ENCODE measurements at regions not wholly inside any gene's neighbourhood (a gene's known extent, or its start where the extent isn't known, plus 50 kb on each side); places are given as distances from the start of the nearest gene placed in this dataset.

- H3K4me1 ChIP-seq (ENCODE audit: control insufficient read depth, extremely low read depth, insufficient read depth, low read length): no peaks in the 10 kb centered on the region
- no peak for TF ChIP-seq CTCF (IDR thresholded peaks at IDR 0.05; ENCODE audit: extremely low read depth in 1 of 2, insufficient read depth in 1 of 2, low read depth in 1 of 2, low read length in 2 of 2)
- no peak for TF ChIP-seq JUN (IDR thresholded peaks at IDR 0.05; ENCODE audit: borderline replicate concordance, insufficient read depth, insufficient read length, low read depth)
- TF ChIP-seq GATA2 (IDR thresholded peaks at IDR 0.05; ENCODE audit: insufficient read depth, insufficient read length, low read depth, low read length): no peak
- TF ChIP-seq POLR2AphosphoS5 (IDR thresholded peaks at IDR 0.05; ENCODE audit: insufficient read depth, low read depth, low read length): no peak
- TF ChIP-seq MYC (IDR thresholded peaks at IDR 0.05; ENCODE audit: low read depth, low read length): no peak
- TF ChIP-seq FOS (IDR thresholded peaks at IDR 0.05; ENCODE audit: borderline replicate concordance, insufficient read depth, low read length): no peak
- TF ChIP-seq, protein P1, sequence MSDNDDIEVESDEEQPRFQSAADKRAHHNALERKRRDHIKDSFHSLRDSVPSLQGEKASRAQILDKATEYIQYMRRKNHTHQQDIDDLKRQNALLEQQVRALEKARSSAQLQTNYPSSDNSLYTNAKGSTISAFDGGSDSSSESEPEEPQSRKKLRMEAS (IDR thresholded peaks at IDR 0.05; ENCODE audit: insufficient read depth, insufficient read length): no peak
- no peak for TF ChIP-seq EZH2 (IDR thresholded peaks at IDR 0.05; ENCODE audit: borderline replicate concordance, low read depth, low read length, severe bottlenecking)
- no peak for TF ChIP-seq POLR2A (IDR thresholded peaks at IDR 0.05; ENCODE audit: low read depth, low read length)
- H3K9ac ChIP-seq (replicated peaks; ENCODE audit: extremely low read depth, insufficient read depth, low read length): no peak overlapping the region
- no peak overlapping the region for H3K27ac ChIP-seq (ENCODE audit: insufficient read depth, low read depth, low read length)
- no TSS peak for BruUV-seq (replicated peaks)
- no peaks in the 10 kb centered on the region for H3K27me3 ChIP-seq (ENCODE audit: control insufficient read depth in 2 of 2, insufficient read depth in 2 of 2, low read length in 2 of 2)
- no peak for FAIRE-seq
- intact Hi-C loops (cut with micrococcal nuclease) (no loop called here), dilution Hi-C loops (cut with MboI; ENCODE audit: extremely low pct_ligation_motif_present, low sequenced_read_pairs) (no loop called here)
- H2AFZ ChIP-seq (ENCODE audit: low read depth, low read length): no peak overlapping the region
- ChIA-PET POLR2A (no interaction called here), CTCF (no interaction called here)
- no peak for DNase-seq (ENCODE audit: low read depth, low spot score)
- no peaks in the 10 kb centered on the region for H3K9me1 ChIP-seq (replicated peaks; ENCODE audit: control insufficient read depth, extremely low read depth, insufficient read depth, low read length)
- H3K79me2 ChIP-seq (ENCODE audit: control insufficient read depth, insufficient read depth, low read length): no peaks in the 10 kb centered on the region
- no peak overlapping the region for H3K4me2 ChIP-seq (ENCODE audit: insufficient read depth, low read length)
- no peaks in the 10 kb centered on the region for H4K20me1 ChIP-seq (replicated peaks; ENCODE audit: control insufficient read depth, extremely low read depth, insufficient read depth, low read length)
- no peaks in the 10 kb centered on the region for H3K36me3 ChIP-seq (ENCODE audit: control insufficient read depth in 2 of 2, extremely low read depth in 1 of 2, insufficient read depth in 2 of 2, low read length in 2 of 2)
- no peak overlapping the region for H3K4me3 ChIP-seq (replicated peaks in 1 of 3; ENCODE audit: insufficient read depth in 1 of 3, low read depth in 1 of 3, low read length in 3 of 3)
- H3K9me3 ChIP-seq (replicated peaks; ENCODE audit: control insufficient read depth, insufficient read depth, low read length): no peaks in the 10 kb centered on the region
These were observed 86.9 kb downstream of the CRYGS start for GRCh38 chr3:186457236-186457635.
